ENCODE measurements at regions not wholly inside any gene's neighbourhood (a gene's known extent, or its start where the extent isn't known, plus 50 kb on each side); places are given as distances from the start of the nearest gene placed in this dataset.

- DNase-seq (ENCODE audit: low read depth) = no peak
- no peak for TF ChIP-seq CTCF (IDR thresholded peaks at IDR 0.05; ENCODE audit: low read length, missing control alignments)
- H3K4me3 ChIP-seq (replicated peaks; ENCODE audit: low read depth, low read length) = no peak overlapping the region
Observed at GRCh38 chr2:167553635-167554034, 665.4 kb downstream of the XIRP2 start.

- TF ChIP-seq CTCF (IDR thresholded peaks at IDR 0.05; ENCODE audit: low read length, missing control alignments) = no peak
- DNase-seq (ENCODE audit: low read depth) = no peak
Observed at GRCh38 chr2:167551416-167551815, 663.1 kb downstream of the XIRP2 start.

DNA sequence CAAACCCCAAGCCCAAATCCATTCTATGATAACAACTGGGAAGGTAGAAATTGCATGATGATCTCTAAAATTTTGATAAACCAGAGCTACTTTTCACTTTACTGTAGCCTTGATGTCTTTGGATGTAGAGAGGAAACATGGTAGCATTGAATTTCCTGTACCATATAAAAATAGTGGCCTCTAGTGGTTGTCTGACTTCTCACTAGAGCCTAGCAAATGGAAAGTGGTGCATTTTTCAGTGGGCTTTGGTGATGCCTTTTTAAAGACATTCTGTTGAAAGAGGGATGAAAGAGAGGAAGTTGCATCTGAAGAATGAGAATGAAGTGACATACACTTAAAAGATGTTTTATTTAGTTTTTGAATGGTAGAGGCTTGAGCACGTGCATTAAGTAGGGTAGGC, 662.2 kb downstream of the XIRP2 start:
- peak; percentile 59 for TF ChIP-seq CTCF (IDR thresholded peaks at IDR 0.05; ENCODE audit: low read length, missing control alignments)
- peak; percentile 44 for DNase-seq (ENCODE audit: low read depth)

More at GRCh38 chr2:167551416-167551815, 663.1 kb downstream of the XIRP2 start:
- H3K4me3 ChIP-seq (replicated peaks; ENCODE audit: low read depth, low read length) = no peak overlapping the region

GRCh38 chr2:167548396-167548795, 660.1 kb downstream of the XIRP2 start:
- TF ChIP-seq CTCF (IDR thresholded peaks at IDR 0.05; ENCODE audit: low read length, missing control alignments) = no peak
- DNase-seq (ENCODE audit: low read depth) = no peak
- H3K4me3 ChIP-seq (replicated peaks; ENCODE audit: low read depth, low read length) = no peak overlapping the region

More for the DNA sequence above, 662.2 kb downstream of the XIRP2 start:
- no peak overlapping the region for H3K4me3 ChIP-seq (replicated peaks; ENCODE audit: low read depth, low read length)

DNA sequence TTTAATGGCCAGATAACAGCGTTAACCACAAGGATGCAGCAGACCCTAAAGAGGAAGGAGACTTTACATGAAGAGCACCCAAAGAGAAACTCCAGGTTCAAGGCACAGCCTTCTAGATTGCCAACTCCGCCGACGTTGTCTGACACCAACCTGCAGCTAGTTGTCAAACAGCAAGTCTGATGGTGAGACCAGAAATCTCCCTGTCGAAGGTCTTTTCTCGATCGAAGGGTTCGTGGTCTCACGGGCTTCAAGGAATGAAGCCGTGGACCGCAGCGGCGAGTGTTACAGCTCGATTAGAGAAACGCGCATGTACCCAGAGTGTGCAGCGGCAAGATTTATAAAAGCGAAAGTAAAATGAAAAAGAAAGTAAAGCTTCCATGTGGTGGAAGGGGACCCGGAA, 656.3 kb downstream of the XIRP2 start:
- DNase-seq (ENCODE audit: low read depth) = no peak
- no peak overlapping the region for H3K4me3 ChIP-seq (replicated peaks; ENCODE audit: low read depth, low read length)

DNA sequence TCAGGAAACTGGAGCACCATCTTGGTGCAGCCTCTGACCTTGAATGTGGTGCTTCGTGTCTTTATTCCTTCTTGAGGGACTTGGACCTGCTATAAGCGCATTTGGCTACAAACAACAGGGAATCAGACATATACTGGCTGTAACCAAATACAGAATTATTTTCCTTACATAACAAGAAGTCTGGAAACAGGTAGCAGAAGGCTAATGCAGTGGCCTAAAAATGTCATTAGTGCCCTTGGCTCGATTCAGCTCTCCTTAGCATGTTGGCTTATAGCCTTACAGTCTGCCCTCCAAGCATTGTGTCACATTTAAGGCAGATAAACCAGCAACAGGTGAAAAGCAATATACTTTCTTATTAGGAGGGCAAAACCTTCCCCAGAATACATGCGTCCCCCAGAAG, 655.4 kb downstream of the XIRP2 start:
- TF ChIP-seq CTCF (IDR thresholded peaks at IDR 0.05; ENCODE audit: low read length, missing control alignments) = no peak
- H3K4me3 ChIP-seq (replicated peaks; ENCODE audit: low read depth, low read length) = no peak overlapping the region

More for the DNA sequence above, 656.3 kb downstream of the XIRP2 start:
- no peak for TF ChIP-seq CTCF (IDR thresholded peaks at IDR 0.05; ENCODE audit: low read length, missing control alignments)

DNA sequence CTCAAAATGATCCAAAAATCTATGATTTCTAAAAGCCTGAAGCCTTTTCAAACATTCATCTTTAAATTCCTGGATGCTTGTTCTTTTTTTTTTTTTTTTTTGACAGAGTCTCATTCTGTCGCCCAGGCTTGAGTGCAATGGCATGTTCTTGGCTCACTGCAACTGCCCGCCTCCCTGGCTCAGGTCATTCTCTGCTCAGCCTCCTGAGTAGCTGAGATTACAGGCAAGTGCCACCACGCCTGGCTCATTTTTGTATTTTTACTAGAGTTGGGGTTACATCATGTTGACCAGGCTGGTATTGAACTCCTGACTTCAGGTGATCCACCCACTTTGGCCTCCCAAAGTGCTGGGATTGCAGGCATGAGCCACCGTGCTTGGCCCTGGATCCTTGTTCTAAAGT, 649.5 kb downstream of the XIRP2 start:
- no peak overlapping the region for H3K4me3 ChIP-seq (replicated peaks; ENCODE audit: low read depth, low read length)
- no peak for DNase-seq (ENCODE audit: low read depth)
- no peak for TF ChIP-seq CTCF (IDR thresholded peaks at IDR 0.05; ENCODE audit: low read length, missing control alignments)

More for the DNA sequence above, 655.4 kb downstream of the XIRP2 start:
- DNase-seq (ENCODE audit: low read depth) = no peak
